Heart right ventricle (tissue), 16 donors: ENCODE measurements at regions not wholly inside any gene's neighbourhood (a gene's known extent, or its start where the extent isn't known, plus 50 kb on each side); places are given as distances from the start of the nearest gene placed in this dataset.
"Not testable (repeated sequence)": the region's sequence is repeated elsewhere in the genome, so short reads cannot be mapped to it uniquely, and the experiment has no call there.

Experiments
- ATAC-seq, 8 donors: fragments of 200-7000 bp; cut with Tn5 transposase; one replicate each; pipeline ENCODE4 v1.9.1; 2020; ENCODE audit warnings: mild to moderate bottlenecking in 8 of 8, moderate library complexity in 8 of 8, moderate number of reproducible peaks in 1 of 8
- DNase-seq, 2 donors: peaks; one replicate each; pipeline ENCODE4 v3.0.0-alpha.2; 2020
- H3K27ac ChIP-seq, 10 donors: fragments of 200-600 bp; sonication (generic) in 2 of 10; one replicate each; pipeline versions ENCODE4 v1.5.0 to v1.8.0; 2020 to 2022; ENCODE audit warnings: mild to moderate bottlenecking in 3 of 10
- H3K27me3 ChIP-seq, 7 donors: fragments of 200-600 bp; one replicate each; pipeline ENCODE4 v1.8.0; 2021 to 2022; ENCODE audit warnings: mild to moderate bottlenecking in 2 of 7
- H3K36me3 ChIP-seq, 9 donors: fragments of 200-600 bp; sonication (generic) in 1 of 9; one replicate each; pipeline versions ENCODE4 v1.5.0 to v1.8.0; 2020 to 2022; ENCODE audit warnings: mild to moderate bottlenecking in 2 of 9
- H3K4me1 ChIP-seq, 9 donors: fragments of 200-600 bp; sonication (generic) in 1 of 9; one replicate each; pipeline versions ENCODE4 v1.5.0 to v1.8.0; 2020 to 2022; ENCODE audit warnings: mild to moderate bottlenecking in 4 of 9
- H3K4me3 ChIP-seq, 10 donors: fragments of 200-600 bp; sonication (generic) in 2 of 10; one replicate each; pipeline versions ENCODE4 v1.5.0 to v1.8.0; 2020 to 2022; ENCODE audit warnings: mild to moderate bottlenecking in 7 of 10, moderate library complexity in 2 of 10
- H3K9me3 ChIP-seq, 11 donors: fragments of 200-600 bp in 10 of 11; sonication (generic) in 2 of 11; one replicate each; pipeline versions ENCODE4 v1.5.0 to v1.8.0; 2013 to 2022; ENCODE audit warnings: mild to moderate bottlenecking in 2 of 11, control low read depth in 1 of 11, moderate library complexity in 1 of 11
- CTCF ChIP-seq, 9 donors: fragments of 200-600 bp; sonication (generic) in 2 of 9; IDR thresholded peaks; one replicate each; pipeline versions ENCODE4 v1.5.0 to v1.8.0; 2021 to 2022; ENCODE audit warnings: antibody characterized with exemption in 9 of 9, mild to moderate bottlenecking in 5 of 9, moderate library complexity in 1 of 9
- WGBS, 2 donors: extraction: QIAGEN DNeasy Blood & Tissue Kit; methylation state at CpG; one replicate each; pipeline ENCODE4 v1.1.7; 2013; ENCODE audit warnings: inconsistent platforms in 1 of 2; 5-methylcytosine and 5-hydroxymethylcytosine counted together
- intact Hi-C, 10 donors: fragments of 100-400 bp; cut with DNase I; formaldehyde crosslinking; loops; one replicate each; pipeline versions ENCODE4 v1.11.1 to v1.14.2; 2022
- donor health status: Arrhythmogenic right ventricular cardiomyopathy.
- donor health status: ischemic (EF 13 %, LVEDD 7.1; RV severe dilation, severe dysfunction).
- donor health status: healthy with polysubstance abuse.
- donor health status: DM: no; HTN: yes; CAD: no.
- donor health status: DM: no; HTN: no; CAD: no.
- donor health status: ischemic (EF 25% LVEDD 6.9; RV normal size, moderate dysfunction).
- donor health status: ischemic (EF 25% LVEDD 5.7; RV mildly dilated, moderate dysfunction).
- donor health status: healthy.
- donor health status: DM: yes; HTN: yes; CAD: no.
- donor health status: Ischemic cardiomyopathy.
- donor health status: ischemic (EF 35%, LVEDD 5.7; RV mildly dilated, moderate dysfunction).
- donor health status: nonischemic (EF 11% LVEDD 7.7; RV severe dilation, severe dysfunction).
- donor health status: DM: yes; HTN: yes; CAD: no.
- donor health status: PGD.
- donor health status: ischemic (EF 29% LVEDD 5.4; RV normal size, mild dysfunction).
- donor health status: nonischemic (EF 23%, LVEDD 6.1; RV moderate dilation, normal function).

- TF ChIP-seq CTCF (IDR thresholded peaks at IDR 0.05) = no peak
- Histone ChIP-seq H3K27me3 (no peaks in the 10 kb centered on the region), H3K27ac (no peak overlapping the region), H3K36me3 (no peaks in the 10 kb centered on the region), H3K9me3 (no peaks in the 10 kb centered on the region), H3K4me1 (peaks cover 0 to 15% (median 0%) of the 10 kb centered on the region in 9 donors), H3K4me3 (no peak overlapping the region)
- intact Hi-C loops = no loop called here
- DNase-seq = no peak
- no peak for ATAC-seq
- WGBS, 2 donors = 78 to 81% methylated on average over 4 of the region's 4 CpGs
Observed at GRCh38 chr5:116859666-116860320, 285.2 kb upstream of the SEMA6A start.

- DNase-seq = no peak
- no peak for TF ChIP-seq CTCF (IDR thresholded peaks at IDR 0.05)
- no peaks in the 10 kb centered on the region for H3K36me3 ChIP-seq
- H3K27me3 ChIP-seq = no peaks in the 10 kb centered on the region
- H3K4me1 ChIP-seq = peaks cover 0 to 5% (median 0%) of the 10 kb centered on the region in 9 donors
- no peak overlapping the region for H3K27ac ChIP-seq
- intact Hi-C loops = no loop called here
- H3K9me3 ChIP-seq = no peaks in the 10 kb centered on the region
- WGBS, 2 donors = 88 to 92% methylated on average over 4 of the region's 4 CpGs
- no peak overlapping the region for H3K4me3 ChIP-seq
- no peak for ATAC-seq
Observed at GRCh38 chr5:116858705-116859333, 284.2 kb upstream of the SEMA6A start.

- intact Hi-C loops, ATAC-seq: not testable (repeated sequence)
Observed at GRCh38 chr5:116858020-116858419, 283.4 kb upstream of the SEMA6A start.

GRCh38 chr5:116856271-116856670 is 281.6 kb upstream of the SEMA6A start:
- intact Hi-C loops = no loop called here
- H3K27me3 ChIP-seq = no peaks in the 10 kb centered on the region
- H3K36me3 ChIP-seq = no peaks in the 10 kb centered on the region
- WGBS, 2 donors = 95 to 96% methylated on average over 1 of the region's 1 CpG
- H3K4me1 ChIP-seq = no peaks in the 10 kb centered on the region
- H3K9me3 ChIP-seq = no peaks in the 10 kb centered on the region
- ATAC-seq (no peak), DNase-seq (no peak)
- no peak overlapping the region for H3K4me3 ChIP-seq
- H3K27ac ChIP-seq = no peak overlapping the region
- no peak for TF ChIP-seq CTCF (IDR thresholded peaks at IDR 0.05)

More at GRCh38 chr5:116858020-116858419, 283.4 kb upstream of the SEMA6A start:
- WGBS, 2 donors = 95 to 96% methylated on average over 4 of the region's 4 CpGs
- H3K36me3 ChIP-seq, H3K4me3 ChIP-seq, H3K27ac ChIP-seq, H3K4me1 ChIP-seq, DNase-seq, H3K27me3 ChIP-seq, H3K9me3 ChIP-seq: not testable (repeated sequence)

- 54 to 66% methylated on average over 3 of the region's 3 CpGs for WGBS, 2 donors
Observed at GRCh38 chr5:116853992-116854391, 279.4 kb upstream of the SEMA6A start.

More at GRCh38 chr5:116853992-116854391, 279.4 kb upstream of the SEMA6A start:
- Histone ChIP-seq H3K9me3 (no peaks in the 10 kb centered on the region), H3K4me3 (no peak overlapping the region), H3K27me3 (no peaks in the 10 kb centered on the region), H3K27ac (no peak overlapping the region), H3K36me3 (no peaks in the 10 kb centered on the region), H3K4me1 (no peaks in the 10 kb centered on the region)
- intact Hi-C loops = no loop called here
- no peak for TF ChIP-seq CTCF (IDR thresholded peaks at IDR 0.05)
- DNase-seq (no peak), ATAC-seq (no peak)
